ENCODE measurements at regions not wholly inside any gene's neighbourhood (a gene's known extent, or its start where the extent isn't known, plus 50 kb on each side); places are given as distances from the start of the nearest gene placed in this dataset.

DNA sequence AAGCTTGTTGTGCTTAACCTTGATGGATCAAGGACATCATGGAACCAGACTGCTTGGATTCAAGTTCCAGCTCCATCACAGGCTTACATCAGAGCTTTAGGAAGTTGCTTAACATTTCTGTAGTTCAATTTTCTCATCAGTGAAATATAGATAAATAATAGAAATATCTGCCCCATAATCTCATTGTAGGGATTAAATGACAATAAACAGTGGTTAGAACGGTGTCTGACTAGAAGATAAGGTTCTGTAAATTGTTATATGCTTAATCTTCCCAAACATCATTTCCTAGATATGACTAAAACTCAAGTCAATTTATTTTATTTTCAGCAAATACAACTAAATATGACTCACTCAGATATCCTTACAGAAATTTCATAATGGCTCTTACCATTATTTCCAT lies 83.5 kb downstream of the SLITRK1 start:
- no peaks in the 10 kb centered on the region for H4K20me1 ChIP-seq (ENCODE audit: control insufficient read depth, insufficient read depth)
- CTCF ChIA-PET: no interaction called here
- H3K4me1 ChIP-seq (ENCODE audit: control insufficient read depth, insufficient read depth, low read length): no peaks in the 10 kb centered on the region
- H3K4me2 ChIP-seq (ENCODE audit: control insufficient read depth, insufficient read depth): no peak overlapping the region
- ATAC-seq (no peak), DNase-seq (ENCODE audit: low read depth, low spot score) (no peak), FAIRE-seq (no peak)
- POLR2A ChIA-PET: no interaction called here
- TF ChIP-seq EED (IDR thresholded peaks at IDR 0.05; ENCODE audit: low read depth): no peak
- no peak for TF ChIP-seq SMAD1 (IDR thresholded peaks at IDR 0.05; ENCODE audit: low read depth, partially characterized antibody)
- TF ChIP-seq RFX5 (IDR thresholded peaks at IDR 0.05; ENCODE audit: low read depth, low read length): no peak
- TF ChIP-seq FOXK2 (IDR thresholded peaks at IDR 0.05): no peak
- no peak for TF ChIP-seq SMC3 (IDR thresholded peaks at IDR 0.05; ENCODE audit: borderline replicate concordance, low read length)
- TF ChIP-seq TCF3 (IDR thresholded peaks at IDR 0.05; ENCODE audit: borderline replicate concordance, insufficient read depth, low read depth, low read length): no peak
- TF ChIP-seq ZZZ3 (IDR thresholded peaks at IDR 0.05; ENCODE audit: control insufficient read depth, insufficient read length, low read depth): no peak
- TF ChIP-seq SIN3A (IDR thresholded peaks at IDR 0.05; ENCODE audit: low read depth, low read length): no peak
- no peak for TF ChIP-seq IRF4 (IDR thresholded peaks at IDR 0.05; ENCODE audit: low read depth, low read length)
- no peak for TF ChIP-seq SREBF1 (IDR thresholded peaks at IDR 0.05; ENCODE audit: low read length)
- TF ChIP-seq SUZ12 (IDR thresholded peaks at IDR 0.05; ENCODE audit: unreplicated experiment): no peak
- no peak for TF ChIP-seq PAX5 (IDR thresholded peaks at IDR 0.05; ENCODE audit: borderline replicate concordance, low read depth, low read length)
- in situ Hi-C loops (cut with MboI) (no loop called here), intact Hi-C loops (cut with micrococcal nuclease; ENCODE audit: unreplicated experiment) (no loop called here)
- no peak overlapping the region for H3K9ac ChIP-seq (ENCODE audit: control insufficient read depth, insufficient read depth, low read length)
- no peaks in the 10 kb centered on the region for H3K36me3 ChIP-seq (ENCODE audit: control insufficient read depth in 2 of 2, insufficient read depth in 2 of 2, low read length in 1 of 2)
- H3K9me3 ChIP-seq (replicated peaks; ENCODE audit: control insufficient read depth, insufficient read depth, low read length): no peaks in the 10 kb centered on the region
- H3K4me3 ChIP-seq: no peak overlapping the region
- BruUV-seq (replicated peaks): no TSS peak
- SMC1A ChIA-PET (ENCODE audit: uncharacterized antibody, unreplicated experiment): interaction anchor here (0.9 kb wide), 1 partner anchor 19 kb away, joined by 4 read pairs; no protein-coding TSS in a partner anchor
- RAD21 ChIA-PET (ENCODE audit: unreplicated experiment): no interaction called here
- WGBS (ENCODE audit: insufficient coverage, insufficient replicate concordance, low lambda C conversion rate, missing lambda C conversion rate): 0% methylated on average over 1 of the region's 1 CpG
- no peaks in the 10 kb centered on the region for H3K27me3 ChIP-seq (replicated peaks in 1 of 2; ENCODE audit: control insufficient read depth in 2 of 2, insufficient read depth in 2 of 2, low read length in 1 of 2)
- no peak overlapping the region for H2AFZ ChIP-seq (ENCODE audit: control insufficient read depth, low read depth, low read length)
- H3K27ac ChIP-seq (ENCODE audit: control insufficient read depth, insufficient read depth): no peak overlapping the region
- no peaks in the 10 kb centered on the region for H3K79me2 ChIP-seq (ENCODE audit: control insufficient read depth, insufficient read depth, low read length)

Measured in GM12878 (cell line).